Heart left ventricle (tissue), 16 donors: ENCODE measurements at regions not wholly inside any gene's neighbourhood (a gene's known extent, or its start where the extent isn't known, plus 50 kb on each side); places are given as distances from the start of the nearest gene placed in this dataset.

Source experiments
- ATAC-seq, 4 donors: fragments of 200-7000 bp; cut with Tn5 transposase; one replicate each; pipeline ENCODE4 v1.9.1; 2020 to 2022; ENCODE audit warnings: moderate library complexity in 4 of 4, mild to moderate bottlenecking in 3 of 4, moderate number of reproducible peaks in 1 of 4
- DNase-seq, 5 donors: peaks; one replicate each; pipeline ENCODE4 v3.0.0-alpha.2; 2020
- H3K27ac ChIP-seq, 12 donors: fragments of 200-600 bp; sonication (generic) in 4 of 12; one replicate each; pipeline versions ENCODE4 v1.5.0 to v1.8.0; 2016 to 2022; ENCODE audit warnings: mild to moderate bottlenecking in 2 of 12
- H3K27me3 ChIP-seq, 9 donors: fragments of 200-600 bp; sonication (generic) in 2 of 9; one replicate each; pipeline versions ENCODE4 v1.5.1 to v1.8.0; 2016 to 2022; ENCODE audit warnings: mild to moderate bottlenecking in 3 of 9
- H3K36me3 ChIP-seq, 9 donors: fragments of 200-600 bp; sonication (generic) in 2 of 9; one replicate each; pipeline versions ENCODE4 v1.5.0 to v1.8.0; 2018 to 2022; ENCODE audit warnings: mild to moderate bottlenecking in 2 of 9
- H3K4me1 ChIP-seq, 12 donors: fragments of 200-600 bp; sonication (generic) in 4 of 12; one replicate each; pipeline versions ENCODE4 v1.5.0 to v1.8.0; 2016 to 2022; ENCODE audit warnings: mild to moderate bottlenecking in 3 of 12
- H3K4me3 ChIP-seq, 12 donors: fragments of 200-600 bp; sonication (generic) in 4 of 12; one replicate each; pipeline versions ENCODE4 v1.5.0 to v1.8.0; 2017 to 2022; ENCODE audit warnings: mild to moderate bottlenecking in 9 of 12, moderate library complexity in 4 of 12
- H3K9me3 ChIP-seq, 12 donors: fragments of 200-600 bp; sonication (generic) in 4 of 12; one replicate each; pipeline versions ENCODE4 v1.5.0 to v1.8.0; 2016 to 2022; ENCODE audit warnings: mild to moderate bottlenecking in 1 of 12
- POLR2A ChIP-seq, 2 donors: fragments of 450-650 bp; IDR thresholded peaks; one replicate each; pipeline ENCODE4 v1.6.1; 2017; ENCODE audit warnings: antibody characterized with exemption in 2 of 2, mild to moderate bottlenecking in 2 of 2, moderate library complexity in 2 of 2
- WGBS, 4 donors: extraction: QIAGEN DNeasy Blood & Tissue Kit in 2 of 4; methylation state at CpG; one replicate each; pipeline versions ENCODE4 v1.1.5 to v1.1.7; 2013 to 2018; 5-methylcytosine and 5-hydroxymethylcytosine counted together
- intact Hi-C, 10 donors: fragments of 100-400 bp; cut with DNase I; formaldehyde crosslinking; loops; one replicate each; pipeline versions ENCODE4 v1.11.1 to v1.14.2; 2022
- TF ChIP-seq, protein P1 (sequence below), 12 donors: fragments of 200-600 bp; sonication (generic) in 4 of 12; IDR thresholded peaks; one replicate each; pipeline versions ENCODE4 v1.5.0 to v1.8.0; 2018 to 2022; ENCODE audit warnings: antibody characterized with exemption in 12 of 12, mild to moderate bottlenecking in 5 of 12
- donor health status: ischemic (EF 13 %, LVEDD 7.1; RV severe dilation, severe dysfunction).
- donor health status: healthy with polysubstance abuse.
- donor health status: DM: no; HTN: yes; CAD: no.
- donor health status: DM: no; HTN: no; CAD: no.
- donor health status: ischemic (EF 25% LVEDD 6.9; RV normal size, moderate dysfunction).
- donor health status: ischemic (EF 25% LVEDD 5.7; RV mildly dilated, moderate dysfunction).
- donor health status: healthy.
- donor health status: DM: yes; HTN: yes; CAD: no.
- donor health status: ischemic (EF 35%, LVEDD 5.7; RV mildly dilated, moderate dysfunction).
- donor health status: nonischemic (EF 11% LVEDD 7.7; RV severe dilation, severe dysfunction).
- donor health status: DM: yes; HTN: yes; CAD: no.
- donor health status: PGD.
- donor health status: ischemic (EF 29% LVEDD 5.4; RV normal size, mild dysfunction).
- donor health status: nonischemic (EF 23%, LVEDD 6.1; RV moderate dilation, normal function).

DNA sequence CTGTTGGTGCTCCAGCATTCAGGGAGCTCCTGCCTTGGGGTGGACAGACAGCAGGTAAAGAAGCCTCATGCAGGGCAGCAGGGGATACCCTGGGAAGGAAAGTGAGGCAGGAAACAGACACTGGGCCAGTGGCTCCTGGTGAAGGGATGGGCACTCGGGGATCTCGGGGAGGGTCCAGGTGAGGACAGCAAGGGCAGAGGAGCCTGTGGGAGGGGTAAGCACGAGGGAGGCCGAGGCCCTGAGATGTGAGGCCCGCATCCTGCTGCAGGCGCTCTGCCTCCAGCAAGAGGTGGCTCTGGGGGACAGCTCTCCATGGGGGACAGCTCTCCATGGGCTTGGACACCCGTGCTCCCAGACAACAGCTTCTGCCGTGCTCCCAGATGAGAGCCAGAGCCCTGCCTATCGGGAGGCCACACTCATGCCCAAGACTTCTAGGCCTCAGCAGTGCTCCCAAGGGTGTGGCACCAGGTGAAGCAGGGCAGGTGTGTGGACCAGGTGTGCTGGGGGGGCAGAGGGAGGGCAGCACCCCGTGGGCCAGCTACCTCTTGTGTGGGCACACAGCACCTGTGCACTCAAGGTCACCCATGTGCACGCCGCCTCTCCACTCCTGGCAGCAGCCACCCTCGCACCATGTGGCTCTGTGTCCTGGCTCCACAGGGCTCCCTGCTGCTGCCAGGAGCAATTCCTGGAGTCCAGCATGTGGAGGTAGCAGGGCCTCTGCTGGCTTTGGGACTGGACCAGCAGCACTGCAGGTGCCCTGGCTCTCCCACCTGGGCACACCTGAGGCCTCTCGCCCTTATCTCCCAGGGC, 93.6 kb upstream of the INSIG1 start:
- Histone ChIP-seq H3K9me3 (no peaks in the 10 kb centered on the region), H3K36me3 (no peaks in the 10 kb centered on the region), H3K4me3 (no peak overlapping the region), H3K27me3 (peaks cover 0 to 8% (median 0%) of the 10 kb centered on the region in 9 donors), H3K27ac (no peak overlapping the region), H3K4me1 (peaks cover 0 to 14% (median 2%) of the 10 kb centered on the region in 12 donors)
- 88 to 94% (median 91%) methylated on average over 7 to 14 of the region's 14 CpGs for WGBS, 4 donors
- ATAC-seq: no peak
- intact Hi-C loops: no loop called here
- TF ChIP-seq, protein P1, sequence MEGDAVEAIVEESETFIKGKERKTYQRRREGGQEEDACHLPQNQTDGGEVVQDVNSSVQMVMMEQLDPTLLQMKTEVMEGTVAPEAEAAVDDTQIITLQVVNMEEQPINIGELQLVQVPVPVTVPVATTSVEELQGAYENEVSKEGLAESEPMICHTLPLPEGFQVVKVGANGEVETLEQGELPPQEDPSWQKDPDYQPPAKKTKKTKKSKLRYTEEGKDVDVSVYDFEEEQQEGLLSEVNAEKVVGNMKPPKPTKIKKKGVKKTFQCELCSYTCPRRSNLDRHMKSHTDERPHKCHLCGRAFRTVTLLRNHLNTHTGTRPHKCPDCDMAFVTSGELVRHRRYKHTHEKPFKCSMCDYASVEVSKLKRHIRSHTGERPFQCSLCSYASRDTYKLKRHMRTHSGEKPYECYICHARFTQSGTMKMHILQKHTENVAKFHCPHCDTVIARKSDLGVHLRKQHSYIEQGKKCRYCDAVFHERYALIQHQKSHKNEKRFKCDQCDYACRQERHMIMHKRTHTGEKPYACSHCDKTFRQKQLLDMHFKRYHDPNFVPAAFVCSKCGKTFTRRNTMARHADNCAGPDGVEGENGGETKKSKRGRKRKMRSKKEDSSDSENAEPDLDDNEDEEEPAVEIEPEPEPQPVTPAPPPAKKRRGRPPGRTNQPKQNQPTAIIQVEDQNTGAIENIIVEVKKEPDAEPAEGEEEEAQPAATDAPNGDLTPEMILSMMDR (IDR thresholded peaks at IDR 0.05): no peak
- no peak for TF ChIP-seq POLR2A (IDR thresholded peaks at IDR 0.05)
- DNase-seq: no peak

DNA sequence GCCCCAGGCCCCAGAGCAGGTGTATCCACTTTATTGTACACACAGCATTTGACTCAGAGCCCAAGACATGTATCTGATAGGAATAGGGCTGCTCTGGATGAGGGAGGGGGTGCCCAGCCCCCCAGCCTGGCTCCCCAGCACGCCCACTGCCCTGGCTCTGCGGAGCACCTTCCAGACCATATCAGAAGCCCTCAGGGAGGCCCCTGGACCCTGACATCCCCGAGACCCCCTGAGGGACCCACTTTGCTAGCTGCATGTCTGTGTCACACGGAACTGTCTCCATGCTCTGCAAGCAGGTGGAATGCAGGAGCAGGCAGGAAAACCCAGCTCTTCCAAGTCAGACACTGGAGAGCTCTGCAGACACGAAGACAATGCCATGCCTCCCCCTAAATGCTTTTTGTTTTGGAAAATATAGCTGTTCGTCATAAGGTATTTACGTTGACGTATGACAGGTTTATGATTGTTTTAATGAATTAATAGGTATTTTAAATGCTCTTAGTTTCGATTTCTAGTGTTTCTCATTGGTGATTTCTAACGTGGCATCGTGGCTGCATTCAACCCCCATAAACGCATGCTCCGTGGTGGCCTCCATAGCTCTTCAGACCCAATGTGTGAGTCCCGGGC, 92.8 kb upstream of the INSIG1 start:
- 66 to 72% (median 67%) methylated on average over 14 of the region's 14 CpGs for WGBS, 4 donors
- peaks cover 0 to 8% (median 0%) of the 10 kb centered on the region in 9 donors for H3K27me3 ChIP-seq

DNA sequence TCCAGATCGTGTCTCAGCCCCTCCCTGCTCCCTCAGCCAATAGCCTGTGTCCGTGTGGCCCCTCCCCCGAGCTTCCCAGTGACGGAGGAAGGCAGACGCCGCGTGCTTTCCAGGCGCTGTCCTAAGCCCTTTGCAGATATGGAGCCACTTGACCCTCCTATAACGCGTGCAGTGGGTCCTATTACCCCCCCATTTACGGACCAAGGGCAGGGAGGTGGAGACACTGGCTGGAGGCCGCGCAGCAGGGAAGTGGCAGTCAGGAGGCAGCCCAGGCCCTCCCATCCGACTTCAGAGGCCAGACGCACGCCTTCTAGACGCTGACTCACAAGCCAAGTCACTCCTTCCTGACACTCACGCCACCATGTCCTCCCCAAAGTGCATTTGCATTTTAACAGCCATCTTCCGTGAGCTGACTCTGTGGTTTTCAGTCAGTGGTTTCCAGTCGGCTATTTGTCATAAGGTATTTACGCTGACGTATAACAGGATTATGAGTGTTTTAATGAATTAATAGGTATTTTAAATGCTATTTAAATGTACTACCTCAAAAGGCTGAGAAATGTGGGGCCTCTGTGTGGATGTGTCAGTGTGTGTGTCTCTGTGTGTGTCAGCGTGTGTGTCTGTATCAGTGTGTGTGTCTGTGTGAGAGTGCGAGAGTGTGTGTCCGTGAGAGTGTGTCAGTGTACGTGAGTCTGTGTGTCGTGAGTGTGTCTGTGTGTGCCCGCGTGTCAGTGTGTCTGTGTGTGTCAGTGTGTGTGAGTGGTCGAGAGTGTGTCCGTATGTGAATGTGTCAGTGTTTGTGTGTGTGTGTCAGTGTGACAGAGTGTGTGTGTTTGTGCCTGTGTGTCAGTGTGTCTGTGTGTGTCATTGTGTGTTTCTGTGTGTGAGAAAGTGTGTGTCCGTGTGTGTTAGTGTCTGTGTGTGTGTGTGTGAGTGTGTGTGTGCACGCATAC, 92.0 kb upstream of the INSIG1 start:
- peak; percentile 85 to 90 (median 88) for DNase-seq
- intact Hi-C loops: loop anchor here in 7 of 10 donors (1.0 to 5.0 kb wide), 6 partner anchors 51 to 94 kb away; partner anchors contain the start of gene INSIG1 (in 4 of the 7)
- H3K27ac ChIP-seq: peak overlapping the region; percentile 74 to 97 (median 86)
- H3K4me3 ChIP-seq: peak overlapping the region in 11 of 12 donors; percentile 16 to 58 (median 48)
- 40 to 54% (median 45%) methylated on average over 33 of the region's 33 CpGs for WGBS, 4 donors
- H3K27me3 ChIP-seq: peaks cover 0 to 8% (median 0%) of the 10 kb centered on the region in 9 donors
- TF ChIP-seq, protein P1 (IDR thresholded peaks at IDR 0.05): peak in 1 of 12 donors; percentile 14
- TF ChIP-seq POLR2A (IDR thresholded peaks at IDR 0.05): peak in 1 of 2 donors; percentile 33
- no peaks in the 10 kb centered on the region for H3K36me3 ChIP-seq
- ATAC-seq: peak; percentile 86 to 90 (median 87)
- H3K4me1 ChIP-seq: peaks cover 0 to 22% (median 8%) of the 10 kb centered on the region in 12 donors
- no peaks in the 10 kb centered on the region for H3K9me3 ChIP-seq

More for the DNA sequence above, 92.8 kb upstream of the INSIG1 start:
- H3K4me3 ChIP-seq: peak overlapping the region in 9 of 12 donors; percentile 16 to 58 (median 55)
- peaks cover 0 to 19% (median 6%) of the 10 kb centered on the region in 12 donors for H3K4me1 ChIP-seq
- DNase-seq (no peak), ATAC-seq (no peak)
- TF ChIP-seq, protein P1 (IDR thresholded peaks at IDR 0.05): no peak
- no peak for TF ChIP-seq POLR2A (IDR thresholded peaks at IDR 0.05)
- peak overlapping the region; percentile 74 to 97 (median 86) for H3K27ac ChIP-seq
- intact Hi-C loops: loop anchor here in 7 of 10 donors (1.0 to 5.0 kb wide), 3 partner anchors 52 to 93 kb away; partner anchors contain the start of gene INSIG1 (in 4 of the 7)
- H3K36me3 ChIP-seq: no peaks in the 10 kb centered on the region
- H3K9me3 ChIP-seq: no peaks in the 10 kb centered on the region
